ENCODE measurements at regions not wholly inside any gene's neighbourhood (a gene's known extent, or its start where the extent isn't known, plus 50 kb on each side); places are given as distances from the start of the nearest gene placed in this dataset.

DNA sequence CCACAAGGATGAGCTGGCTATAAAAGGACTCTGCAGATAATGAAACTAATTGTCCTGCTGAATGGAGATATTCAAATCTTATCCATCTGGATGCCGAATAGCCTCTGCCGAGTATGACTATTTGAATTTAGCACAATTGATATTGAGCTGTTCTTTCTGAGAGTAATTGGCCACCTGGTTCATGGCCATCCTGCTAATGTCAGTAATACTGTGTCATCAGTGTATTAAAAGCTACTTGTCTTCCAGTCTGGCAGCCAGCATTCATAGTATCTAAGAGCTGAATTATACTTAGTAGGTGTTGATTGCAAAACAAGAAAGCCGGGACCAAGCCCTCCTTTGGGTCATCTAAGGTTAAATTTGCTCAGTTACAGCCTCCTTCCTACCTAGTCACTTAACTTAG is 310.7 kb upstream of the NCAM1 start:
- Mint-ChIP-seq H3K9me3 (peaks cover 0 to 4% (median 0%) of the 10 kb centered on the region in 9 donors), H3K4me3 (no peak overlapping the region), H3K4me1 (no peaks in the 10 kb centered on the region), H3K27me3 (peaks cover 2 to 14% (median 9%) of the 10 kb centered on the region in 5 donors), H3K27ac (no peak overlapping the region), H3K36me3 (no peaks in the 10 kb centered on the region)
- DNase-seq (no peak), ATAC-seq (no peak)
- POLR2A ChIA-PET: no interaction called here

DNA sequence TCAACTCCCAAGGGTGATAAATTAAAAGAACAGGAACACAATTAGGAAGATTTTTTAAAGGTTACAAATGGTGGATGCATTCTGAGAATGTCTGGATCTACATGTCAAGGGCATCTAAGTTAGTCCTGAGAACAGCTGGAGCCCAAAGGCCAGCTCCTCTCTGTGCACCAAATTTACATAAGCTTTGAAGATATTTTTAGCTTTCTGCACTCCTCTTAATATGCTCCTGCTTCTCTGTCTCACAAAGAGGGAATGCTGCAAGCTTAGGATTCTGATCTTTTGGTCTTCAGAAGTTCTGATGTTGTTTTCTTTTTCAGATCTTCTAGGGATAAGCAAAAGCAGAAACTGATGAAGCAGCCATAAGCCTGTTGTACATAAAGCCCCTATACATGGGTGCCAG is 309.8 kb upstream of the NCAM1 start:
- Mint-ChIP-seq H3K36me3 (no peaks in the 10 kb centered on the region), H3K4me3 (no peak overlapping the region), H3K4me1 (no peaks in the 10 kb centered on the region), H3K27me3 (peaks cover 4 to 18% (median 13%) of the 10 kb centered on the region in 5 donors), H3K9me3 (peaks cover 0 to under 1% (median 0%) of the 10 kb centered on the region in 9 donors), H3K27ac (no peak overlapping the region)
- no peak for ATAC-seq
- DNase-seq: no peak
- POLR2A ChIA-PET: no interaction called here

DNA sequence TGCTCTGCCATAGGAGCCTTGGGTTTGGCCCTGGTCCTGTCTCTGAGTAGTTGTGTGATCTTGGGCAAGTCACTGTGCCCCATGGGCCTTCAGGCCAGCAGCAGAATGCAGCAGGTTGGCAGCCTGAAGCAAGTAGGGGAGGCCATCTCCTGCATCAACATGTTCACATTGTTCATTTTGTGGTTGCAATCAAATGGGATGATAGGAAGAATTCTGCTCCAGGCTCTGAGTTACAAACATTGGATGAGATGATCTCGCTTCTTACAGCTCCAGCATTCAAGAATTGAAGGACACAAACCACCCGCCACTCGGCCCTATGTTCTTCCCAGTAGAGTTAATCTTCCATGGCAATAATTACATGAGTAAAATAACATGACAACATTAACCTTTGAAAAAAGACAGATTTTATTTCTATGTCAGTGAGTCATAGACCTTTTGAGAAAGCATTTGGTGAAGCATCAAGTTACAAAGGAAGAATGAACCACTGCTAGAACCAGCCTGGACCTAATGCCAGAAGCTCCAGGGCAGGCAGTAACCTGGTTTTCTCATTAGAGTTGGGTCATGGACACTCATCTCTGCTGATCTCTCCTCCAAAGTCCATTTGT is 308.3 kb upstream of the NCAM1 start:
- Mint-ChIP-seq H3K36me3 (no peaks in the 10 kb centered on the region), H3K27ac (no peak overlapping the region), H3K4me3 (no peak overlapping the region), H3K9me3 (no peaks in the 10 kb centered on the region), H3K4me1 (no peaks in the 10 kb centered on the region), H3K27me3 (peaks cover 5 to 19% (median 7%) of the 10 kb centered on the region in 5 donors)
- ATAC-seq (no peak), DNase-seq (no peak)
- POLR2A ChIA-PET: no interaction called here

DNA sequence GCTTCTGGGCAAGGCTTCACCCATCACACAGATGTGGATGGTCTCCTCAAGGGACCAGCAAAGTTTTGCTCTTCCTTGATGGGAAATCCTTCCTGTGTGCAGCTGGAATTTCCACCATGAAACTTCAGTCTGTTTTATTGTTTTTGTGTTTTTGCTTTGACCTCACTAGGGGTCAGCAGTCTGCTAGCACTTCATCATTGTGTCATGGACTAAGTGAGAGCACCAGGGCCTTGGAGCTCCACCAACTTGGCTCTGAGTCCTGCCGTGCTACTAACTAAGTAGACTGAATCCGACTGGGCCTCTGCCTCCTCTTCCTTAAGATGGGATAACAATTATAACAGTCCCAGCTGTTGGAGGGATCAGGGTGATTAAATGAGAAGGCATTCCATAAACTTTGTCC is 305.8 kb upstream of the NCAM1 start:
- Mint-ChIP-seq H3K4me3 (no peak overlapping the region), H3K27me3 (peaks cover 6 to 21% (median 7%) of the 10 kb centered on the region in 5 donors), H3K36me3 (no peaks in the 10 kb centered on the region), H3K4me1 (no peaks in the 10 kb centered on the region), H3K9me3 (no peaks in the 10 kb centered on the region), H3K27ac (no peak overlapping the region)
- no peak for DNase-seq
- POLR2A ChIA-PET: no interaction called here
- ATAC-seq: no peak

DNA sequence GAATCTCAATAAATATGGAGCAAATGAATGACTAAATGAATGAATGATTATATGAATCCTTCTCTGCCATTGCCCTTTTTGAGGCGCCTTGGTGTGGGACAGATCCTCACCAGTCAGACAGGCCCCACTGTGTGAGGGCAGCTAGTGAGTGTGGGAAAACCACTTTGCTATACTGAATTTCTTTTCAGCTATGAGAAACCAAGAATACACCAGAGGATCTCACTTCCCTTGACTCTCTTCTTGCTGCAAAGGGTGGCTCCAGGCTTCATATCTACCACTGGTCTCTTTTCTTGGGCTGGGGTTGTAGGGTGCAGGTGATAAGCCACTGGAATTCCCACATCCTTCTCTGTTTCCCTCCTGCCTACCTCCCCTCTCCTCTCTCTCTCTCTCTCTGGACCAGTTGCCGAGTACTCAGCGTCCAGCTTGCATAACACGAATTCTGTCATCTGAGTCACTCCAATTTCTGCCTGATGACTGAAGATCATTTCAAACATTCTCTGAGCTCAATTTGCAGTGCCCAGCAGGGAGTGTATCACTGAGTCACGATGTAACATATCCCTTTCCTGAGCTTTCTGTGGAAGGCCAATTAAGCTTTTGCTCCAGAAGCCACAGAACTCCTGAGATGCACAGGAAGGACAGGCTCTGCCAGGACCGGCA is 304.3 kb upstream of the NCAM1 start:
- H3K27me3 Mint-ChIP-seq: peaks cover 5 to 21% (median 7%) of the 10 kb centered on the region in 5 donors
- no peak overlapping the region for H3K4me3 Mint-ChIP-seq
- ATAC-seq (no peak), DNase-seq (no peak)
- no peaks in the 10 kb centered on the region for H3K9me3 Mint-ChIP-seq
- no peaks in the 10 kb centered on the region for H3K4me1 Mint-ChIP-seq
- H3K27ac Mint-ChIP-seq: no peak overlapping the region
- no peaks in the 10 kb centered on the region for H3K36me3 Mint-ChIP-seq
- POLR2A ChIA-PET: no interaction called here

DNA sequence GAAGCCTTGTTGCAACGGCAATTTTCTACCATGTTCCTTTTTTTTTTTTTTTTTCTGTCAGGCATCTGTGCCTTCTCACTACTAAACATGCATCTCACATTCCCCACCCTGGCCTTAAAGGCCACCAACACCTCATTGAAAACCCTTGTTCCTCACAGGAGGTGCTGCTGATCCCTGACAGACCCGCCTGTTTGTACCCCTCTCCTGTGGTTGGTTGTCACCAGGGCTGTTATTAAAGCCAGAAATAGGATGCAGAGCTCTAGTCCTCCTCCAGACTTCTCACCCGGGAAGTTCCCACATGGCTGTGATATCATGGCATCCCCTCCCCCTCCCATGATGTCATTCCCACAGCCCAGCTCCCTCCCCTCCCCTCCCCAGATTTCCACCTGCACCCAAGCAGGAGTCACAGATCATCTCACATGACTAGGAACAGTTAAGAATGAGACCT is 302.8 kb upstream of the NCAM1 start:
- ATAC-seq (no peak), DNase-seq (no peak)
- peaks cover 2 to 24% (median 7%) of the 10 kb centered on the region in 5 donors for H3K27me3 Mint-ChIP-seq
- H3K9me3 Mint-ChIP-seq: no peaks in the 10 kb centered on the region
- no peak overlapping the region for H3K4me3 Mint-ChIP-seq
- H3K4me1 Mint-ChIP-seq: no peaks in the 10 kb centered on the region
- H3K27ac Mint-ChIP-seq: no peak overlapping the region
- POLR2A ChIA-PET: no interaction called here
- no peaks in the 10 kb centered on the region for H3K36me3 Mint-ChIP-seq

DNA sequence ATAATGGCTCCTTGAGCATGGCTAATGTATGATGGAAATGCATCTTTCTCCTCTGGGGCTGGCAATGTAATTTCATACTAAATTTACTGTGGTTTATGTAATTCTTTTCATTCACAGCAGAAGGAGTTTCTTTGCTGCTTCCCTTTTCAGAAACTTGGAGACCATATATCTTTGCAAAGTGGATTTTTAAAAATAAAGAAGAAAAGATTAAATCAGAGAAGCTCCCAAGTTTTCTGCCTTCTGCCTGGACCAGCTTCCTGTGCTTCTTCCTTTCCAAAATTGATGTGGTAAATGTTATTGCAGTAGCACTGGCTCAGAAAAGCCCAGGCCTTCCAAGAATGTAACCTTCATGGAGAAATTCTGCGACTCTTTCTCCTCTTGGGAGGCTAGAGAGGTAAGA is 300.1 kb upstream of the NCAM1 start:
- ATAC-seq (no peak), DNase-seq (no peak)
- Mint-ChIP-seq H3K36me3 (no peaks in the 10 kb centered on the region), H3K9me3 (no peaks in the 10 kb centered on the region), H3K27ac (no peak overlapping the region), H3K4me3 (no peak overlapping the region), H3K27me3 (peaks cover 0 to 26% (median 7%) of the 10 kb centered on the region in 5 donors), H3K4me1 (no peaks in the 10 kb centered on the region)
- POLR2A ChIA-PET: no interaction called here

DNA sequence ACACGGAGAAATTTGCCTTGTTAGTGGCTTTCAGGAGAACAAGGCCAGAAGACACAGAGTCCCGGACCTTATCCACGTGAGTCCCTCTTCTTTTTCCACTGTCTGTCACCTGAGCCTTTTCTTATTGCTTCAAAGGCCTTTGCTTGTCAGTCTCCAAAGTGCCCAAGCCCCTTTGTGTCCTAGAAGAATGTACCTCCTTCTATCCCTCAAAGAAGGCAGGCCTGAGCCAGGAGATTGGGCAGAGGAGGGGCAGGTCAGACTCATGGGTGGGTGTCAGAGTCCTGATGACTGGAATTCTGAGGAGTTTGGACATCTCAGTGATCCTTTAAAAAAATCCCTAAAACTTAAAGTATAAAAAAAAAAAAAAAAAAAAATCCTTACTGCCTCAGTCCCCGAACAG is 299.6 kb upstream of the NCAM1 start:
- Mint-ChIP-seq H3K9me3 (no peaks in the 10 kb centered on the region), H3K4me1 (no peaks in the 10 kb centered on the region), H3K27me3 (peaks cover 0 to 26% (median 4%) of the 10 kb centered on the region in 5 donors), H3K27ac (no peak overlapping the region), H3K36me3 (no peaks in the 10 kb centered on the region), H3K4me3 (no peak overlapping the region)
- POLR2A ChIA-PET: no interaction called here
- DNase-seq (no peak), ATAC-seq (no peak)

DNA sequence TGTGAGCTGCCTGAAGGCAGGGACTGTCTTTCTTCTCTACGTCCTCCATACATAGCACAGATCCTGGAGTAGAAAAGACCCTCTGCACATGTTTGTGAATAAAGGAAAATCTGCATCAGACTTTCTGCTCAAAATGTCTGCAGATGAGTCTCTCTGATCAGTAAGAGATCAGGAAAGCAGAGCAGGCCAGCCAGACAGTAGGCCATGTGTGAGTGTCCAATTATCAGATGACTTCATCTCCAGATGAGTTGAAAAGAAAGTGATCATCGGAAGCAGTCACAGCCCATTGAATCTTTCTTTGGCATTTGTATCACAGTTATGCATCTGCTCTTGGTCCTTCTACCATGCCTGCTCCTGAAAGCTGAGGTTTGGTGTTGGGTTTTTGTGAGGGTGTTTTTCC is 298.7 kb upstream of the NCAM1 start:
- DNase-seq (no peak), ATAC-seq (no peak)
- Mint-ChIP-seq H3K27me3 (peaks cover 0 to 22% (median 4%) of the 10 kb centered on the region in 5 donors), H3K36me3 (no peaks in the 10 kb centered on the region), H3K27ac (no peak overlapping the region), H3K4me1 (peaks cover 0 to 2% (median 0%) of the 10 kb centered on the region in 4 donors), H3K9me3 (no peaks in the 10 kb centered on the region), H3K4me3 (no peak overlapping the region)
- POLR2A ChIA-PET: no interaction called here

DNA sequence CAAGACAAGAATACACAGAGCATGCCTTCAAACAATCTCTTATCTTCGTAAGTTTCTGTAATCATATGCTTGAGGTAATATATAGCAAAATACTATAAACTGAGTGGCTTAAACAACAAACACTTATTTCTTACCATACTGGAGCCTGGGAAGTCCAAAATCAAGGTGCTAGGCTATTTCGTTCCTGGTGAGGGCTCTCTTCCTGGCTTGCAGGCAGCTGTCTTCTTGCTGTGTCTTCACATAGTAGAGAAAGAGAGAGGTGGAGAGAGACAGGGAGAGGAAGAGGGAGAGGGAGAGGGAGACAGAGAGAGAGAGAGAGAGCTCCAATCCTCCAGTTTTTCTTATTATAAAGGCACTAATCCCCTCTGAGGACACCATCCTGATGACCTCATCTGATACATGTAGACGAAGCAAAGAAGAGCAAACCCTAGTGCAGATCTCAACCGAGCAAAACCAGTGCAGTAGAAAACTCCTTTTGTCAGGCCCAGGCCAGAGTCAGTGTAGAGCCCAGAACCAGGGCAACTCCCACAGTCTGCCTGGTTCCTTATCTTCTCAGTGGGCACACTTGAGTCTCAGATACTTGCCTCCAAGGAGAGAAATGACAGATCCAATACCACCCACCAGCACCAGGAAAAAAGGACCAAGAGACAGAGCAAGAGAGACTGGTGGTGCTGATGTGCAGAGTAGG is 297.1 kb upstream of the NCAM1 start:
- no peak for ATAC-seq
- Mint-ChIP-seq H3K4me1 (peaks cover 0 to 2% (median 0%) of the 10 kb centered on the region in 4 donors), H3K36me3 (no peaks in the 10 kb centered on the region), H3K9me3 (no peaks in the 10 kb centered on the region), H3K27me3 (peaks cover 0 to 18% (median 2%) of the 10 kb centered on the region in 5 donors), H3K27ac (no peak overlapping the region), H3K4me3 (no peak overlapping the region)
- POLR2A ChIA-PET: no interaction called here
- DNase-seq: no peak

DNA sequence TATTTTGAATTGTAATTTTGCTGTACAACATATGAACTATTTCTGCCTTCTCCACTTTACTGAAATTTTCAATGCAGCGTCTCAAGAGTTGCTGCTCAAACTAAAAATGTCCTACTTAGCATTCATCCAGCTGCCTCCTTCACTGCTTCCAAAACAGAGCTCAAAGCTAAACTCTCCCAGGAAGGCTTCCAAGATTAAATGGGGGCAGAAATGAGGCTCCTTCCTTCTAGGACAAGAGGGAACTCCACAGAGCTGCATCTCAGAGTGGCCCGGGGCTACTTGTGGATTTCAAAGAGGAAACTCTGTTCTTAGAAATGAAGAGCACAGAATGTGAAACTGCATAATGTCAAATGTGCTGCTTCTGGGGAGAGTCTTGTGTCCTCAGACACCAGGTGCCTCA is 295.9 kb upstream of the NCAM1 start:
- POLR2A ChIA-PET: interaction anchor here (0.6 kb wide), 1 partner anchor 1150 kb away, joined by 3 read pairs; no protein-coding TSS in a partner anchor
- no peak overlapping the region for H3K4me3 Mint-ChIP-seq
- H3K27me3 Mint-ChIP-seq: peaks cover 0 to 18% (median 4%) of the 10 kb centered on the region in 5 donors
- no peak for ATAC-seq
- no peaks in the 10 kb centered on the region for H3K36me3 Mint-ChIP-seq
- no peak for DNase-seq
- peaks cover 0 to 2% (median 0%) of the 10 kb centered on the region in 4 donors for H3K4me1 Mint-ChIP-seq
- H3K27ac Mint-ChIP-seq: no peak overlapping the region
- H3K9me3 Mint-ChIP-seq: no peaks in the 10 kb centered on the region

DNA sequence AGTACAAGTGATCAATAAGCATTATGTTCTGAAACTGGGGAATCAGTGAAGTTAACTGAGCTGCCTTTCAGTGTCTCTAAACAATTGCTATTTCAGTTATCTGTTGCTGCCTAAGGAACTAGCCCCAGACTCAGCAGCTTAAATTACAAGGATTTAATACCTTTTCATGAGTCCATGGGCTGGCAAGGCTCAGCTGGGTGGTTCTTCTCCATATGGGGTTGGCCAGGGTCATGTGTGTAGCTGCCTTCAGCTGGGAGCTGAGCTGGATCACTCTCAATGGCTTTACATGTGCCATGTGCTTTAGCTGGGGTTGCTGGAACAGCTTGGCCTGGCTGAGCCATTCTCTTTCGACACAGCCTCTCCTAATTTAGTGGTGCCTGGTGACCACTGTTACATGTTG is 295.0 kb upstream of the NCAM1 start:
- no peaks in the 10 kb centered on the region for H3K9me3 Mint-ChIP-seq
- H3K27ac Mint-ChIP-seq: no peak overlapping the region
- POLR2A ChIA-PET: no interaction called here
- ATAC-seq: no peak
- H3K4me1 Mint-ChIP-seq: peaks cover 0 to 2% (median 0%) of the 10 kb centered on the region in 4 donors
- no peaks in the 10 kb centered on the region for H3K36me3 Mint-ChIP-seq
- H3K27me3 Mint-ChIP-seq: peaks cover 0 to 21% (median 8%) of the 10 kb centered on the region in 5 donors
- no peak overlapping the region for H3K4me3 Mint-ChIP-seq
- no peak for DNase-seq

DNA sequence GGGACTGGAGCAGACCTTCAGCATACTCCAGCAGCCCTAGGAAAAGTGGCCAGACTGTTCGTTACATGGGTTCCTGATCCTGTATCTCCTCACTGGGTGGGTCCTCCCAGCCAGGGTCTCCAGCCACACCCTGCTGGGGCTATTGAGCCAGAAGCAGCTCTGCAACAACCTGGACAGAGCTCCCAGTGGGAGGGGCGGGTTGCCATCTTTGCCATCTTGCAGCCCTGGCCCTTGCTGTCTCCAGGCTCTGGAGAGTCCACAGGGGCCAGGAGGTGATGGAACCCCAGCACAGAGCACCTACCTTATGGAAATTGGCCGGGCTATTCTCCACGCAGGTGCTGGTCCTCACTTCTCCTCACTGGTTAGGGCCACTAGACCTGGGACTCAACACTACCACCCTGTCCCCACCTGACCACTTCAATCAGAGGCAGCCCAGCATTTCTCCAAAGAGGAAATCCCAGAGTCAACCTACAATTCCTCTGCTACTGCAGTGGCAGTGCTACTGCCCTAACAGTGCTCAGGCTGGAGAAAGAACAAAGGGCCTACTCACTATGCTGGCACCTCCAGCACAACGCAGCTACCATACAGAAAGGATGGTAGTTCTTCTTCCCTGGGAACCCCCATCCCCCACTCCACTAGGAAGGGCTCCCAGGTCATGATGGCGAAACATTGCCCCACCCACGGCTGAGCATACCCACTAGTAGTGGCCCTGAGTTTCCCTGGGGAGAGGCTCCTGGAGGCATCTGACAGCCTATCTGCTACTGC is 290.2 kb upstream of the NCAM1 start:
- Mint-ChIP-seq H3K9me3 (peaks cover 0 to 25% (median 4%) of the 10 kb centered on the region in 9 donors), H3K36me3 (peaks cover 0 to 4% (median 0%) of the 10 kb centered on the region in 3 donors), H3K27ac (no peak overlapping the region), H3K4me3 (no peak overlapping the region), H3K4me1 (peaks cover 0 to 2% (median 0%) of the 10 kb centered on the region in 4 donors), H3K27me3 (peaks cover 0 to 28% (median 11%) of the 10 kb centered on the region in 5 donors)
- DNase-seq (no peak), ATAC-seq (no peak)
- POLR2A ChIA-PET: no interaction called here
